Cardiac fibroblast (primary cell): ENCODE measurements at regions not wholly inside any gene's neighbourhood (a gene's known extent, or its start where the extent isn't known, plus 50 kb on each side); places are given as distances from the start of the nearest gene placed in this dataset.

Experiments used
- DNase-seq, 2 donors: peaks; one replicate each; pipeline versions ENCODE4 v3.0.0 to v3.0.0-alpha.2; 2010; ENCODE audit warnings: low read depth in 2 of 2
- H3K4me3 ChIP-seq, 2 donors: replicated peaks in 1 of 2; 1 replicate in 1 of 2; 2 replicates in 1 of 2; pipeline ENCODE4 v1.5.1; 2011; ENCODE audit warnings: low read depth in 2 of 2, low read length in 2 of 2, mild to moderate bottlenecking in 2 of 2, moderate library complexity in 1 of 2
- TF ChIP-seq, protein P1 (sequence below): IDR thresholded peaks from one replicate; pipeline ENCODE4 v1.5.1; 2011; ENCODE audit warnings: low read depth, mild to moderate bottlenecking, low read length, inconsistent platforms

DNA sequence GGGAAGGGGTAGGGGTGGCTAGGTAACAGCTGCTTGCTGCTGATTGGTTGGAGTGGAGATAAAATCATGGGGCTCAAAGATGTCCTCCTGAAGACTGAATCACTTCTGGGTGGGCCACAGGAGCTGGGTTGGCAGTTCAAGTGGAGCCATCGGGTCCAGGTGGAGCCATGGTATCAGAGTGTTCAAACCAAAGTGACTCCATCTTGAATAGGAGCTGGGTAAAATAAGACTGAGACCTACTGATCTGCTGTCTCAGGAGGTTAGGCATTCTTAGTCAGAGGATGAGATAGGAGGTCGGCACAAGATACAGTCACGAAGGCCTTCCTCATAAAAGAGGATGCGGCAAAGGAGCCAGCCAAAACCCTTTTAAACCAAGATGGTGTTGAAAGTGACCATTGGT, 96.5 kb downstream of the RTP4 start:
- DNase-seq = no peak
- TF ChIP-seq, protein P1, sequence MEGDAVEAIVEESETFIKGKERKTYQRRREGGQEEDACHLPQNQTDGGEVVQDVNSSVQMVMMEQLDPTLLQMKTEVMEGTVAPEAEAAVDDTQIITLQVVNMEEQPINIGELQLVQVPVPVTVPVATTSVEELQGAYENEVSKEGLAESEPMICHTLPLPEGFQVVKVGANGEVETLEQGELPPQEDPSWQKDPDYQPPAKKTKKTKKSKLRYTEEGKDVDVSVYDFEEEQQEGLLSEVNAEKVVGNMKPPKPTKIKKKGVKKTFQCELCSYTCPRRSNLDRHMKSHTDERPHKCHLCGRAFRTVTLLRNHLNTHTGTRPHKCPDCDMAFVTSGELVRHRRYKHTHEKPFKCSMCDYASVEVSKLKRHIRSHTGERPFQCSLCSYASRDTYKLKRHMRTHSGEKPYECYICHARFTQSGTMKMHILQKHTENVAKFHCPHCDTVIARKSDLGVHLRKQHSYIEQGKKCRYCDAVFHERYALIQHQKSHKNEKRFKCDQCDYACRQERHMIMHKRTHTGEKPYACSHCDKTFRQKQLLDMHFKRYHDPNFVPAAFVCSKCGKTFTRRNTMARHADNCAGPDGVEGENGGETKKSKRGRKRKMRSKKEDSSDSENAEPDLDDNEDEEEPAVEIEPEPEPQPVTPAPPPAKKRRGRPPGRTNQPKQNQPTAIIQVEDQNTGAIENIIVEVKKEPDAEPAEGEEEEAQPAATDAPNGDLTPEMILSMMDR = no peak
- H3K4me3 ChIP-seq = no peak overlapping the region

- no peak overlapping the region for H3K4me3 ChIP-seq
- no peak for DNase-seq
- TF ChIP-seq, protein P1 = no peak
Measured at GRCh38 chr3:187458921-187459320, 90.7 kb downstream of the RTP4 start.

DNA sequence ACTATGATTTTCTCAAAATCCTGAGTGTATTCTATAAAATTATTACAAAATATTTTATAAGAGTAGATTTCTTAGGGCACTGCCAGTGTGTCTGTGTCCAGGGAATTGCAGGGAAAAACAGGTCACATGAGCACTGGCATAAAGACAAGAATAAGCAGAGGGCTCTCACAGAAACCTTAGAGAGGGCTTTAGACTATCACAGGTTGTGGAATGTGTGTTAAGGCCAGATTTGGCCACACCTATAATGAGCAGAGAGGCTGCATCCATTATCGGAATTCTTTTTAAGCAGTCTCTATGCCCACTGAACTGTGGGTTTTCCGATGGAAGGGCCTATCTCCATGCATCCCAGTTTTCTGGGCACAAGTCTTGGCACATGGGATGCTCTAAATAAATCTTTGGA, 90.2 kb downstream of the RTP4 start:
- no peak for DNase-seq
- H3K4me3 ChIP-seq = no peak overlapping the region
- TF ChIP-seq, protein P1 = no peak

GRCh38 chr3:187456250-187456649, 88.1 kb downstream of the RTP4 start:
- peak; percentile 19 to 60 for DNase-seq
- TF ChIP-seq, protein P1 = no peak

DNA sequence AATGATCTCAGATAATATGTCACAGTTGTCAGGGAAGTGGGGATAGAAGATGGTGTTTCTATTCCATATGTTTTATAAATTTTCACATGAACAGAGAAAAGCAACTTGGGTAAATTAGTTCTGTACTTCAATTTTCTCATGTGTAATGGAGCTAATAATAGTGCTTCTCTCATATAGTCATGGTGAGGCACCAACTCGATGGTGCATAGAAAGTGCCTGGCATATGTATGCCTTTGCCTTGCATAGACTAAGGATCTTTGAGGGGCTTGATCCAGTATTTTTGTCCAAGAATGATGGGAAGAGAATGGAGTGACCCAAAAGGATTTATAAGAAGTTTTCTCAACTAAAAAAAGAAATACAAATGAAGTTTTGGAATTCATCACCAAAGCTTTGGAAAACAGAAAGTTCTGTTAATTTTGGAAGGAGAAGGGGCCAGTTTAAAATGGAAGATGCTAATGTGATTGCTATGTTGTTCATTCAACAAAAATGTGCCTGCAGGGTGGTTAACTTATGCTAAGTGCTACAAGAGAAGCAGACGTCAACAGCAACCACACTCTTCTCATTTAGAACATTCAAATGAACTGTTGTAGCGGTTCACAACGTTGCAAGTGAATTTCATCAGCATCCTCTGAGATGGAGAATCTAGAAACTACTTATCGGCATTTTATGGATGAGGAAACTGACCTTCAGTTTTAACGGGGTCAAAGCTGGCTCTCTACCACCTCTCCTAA, 86.1 kb downstream of the RTP4 start:
- no peak overlapping the region for H3K4me3 ChIP-seq
- TF ChIP-seq, protein P1 = no peak
- DNase-seq = no peak

More at GRCh38 chr3:187456250-187456649, 88.1 kb downstream of the RTP4 start:
- H3K4me3 ChIP-seq = no peak overlapping the region

- TF ChIP-seq, protein P1 = no peak
- DNase-seq = no peak
- H3K4me3 ChIP-seq = no peak overlapping the region
Measured at GRCh38 chr3:187450431-187451190, 82.4 kb downstream of the RTP4 start.
